PC-3 (cell line): ENCODE measurements at regions not wholly inside any gene's neighbourhood (a gene's known extent, or its start where the extent isn't known, plus 50 kb on each side); places are given as distances from the start of the nearest gene placed in this dataset.

ENCODE experiments used
- CTCF ChIP-seq: fragments of 300-600 bp; sonication (generic); conservative IDR thresholded peaks from 2 replicates; pipeline ENCODE4 v1.5.1; 2017; ENCODE audit warnings: antibody characterized with exemption, low read depth, mild to moderate bottlenecking, low read length
- EZH2phosphoT487 ChIP-seq: fragments of 300-600 bp; sonication (generic); IDR thresholded peaks from 2 replicates; pipeline ENCODE4 v1.6.1; 2018; ENCODE audit warnings: mild to moderate bottlenecking, antibody characterized with exemption, low read length, borderline replicate concordance

- TF ChIP-seq CTCF, result no peak
- no peak for TF ChIP-seq EZH2phosphoT487
These were observed 417.5 kb downstream of the CDC14C start for GRCh38 chr7:49341849-49342248.
